OCI-LY3 (cell line): ENCODE measurements at regions not wholly inside any gene's neighbourhood (a gene's known extent, or its start where the extent isn't known, plus 50 kb on each side); places are given as distances from the start of the nearest gene placed in this dataset.

Experiments used
- H2AFZ ChIP-seq: fragments of 200-600, 300-600 bp; shearing (Covaris generic); 2 replicates; pipeline ENCODE4 v1.6.0; 2014; ENCODE audit warnings: antibody characterized with exemption, low read depth, low read length
- H3K27ac ChIP-seq: fragments of 200-600, 300-600 bp; sonication (generic); 2 replicates; pipeline ENCODE4 v1.5.1; 2014; ENCODE audit warnings: mild to moderate bottlenecking, low read length, moderate library complexity, mixed read lengths
- H3K27me3 ChIP-seq: fragments of 200-600, 300-600 bp; sonication (generic); 2 replicates; pipeline ENCODE4 v1.6.1; 2014; ENCODE audit warnings: low read depth, low read length, mixed read lengths
- H3K36me3 ChIP-seq: fragments of 200-600, 300-600 bp; sonication (generic); replicated peaks from 2 replicates; pipeline ENCODE3; 2014; ENCODE audit warnings: low read depth, low read length, mixed read lengths
- H3K4me1 ChIP-seq: fragments of 300-600, 200-600 bp; sonication (generic); 2 replicates; pipeline ENCODE4 v1.6.1; 2014; ENCODE audit warnings: low read length, mixed read lengths
- H3K4me2 ChIP-seq: fragments of 200-600, 300-600 bp; sonication (generic); 2 replicates; pipeline ENCODE4 v1.6.1; 2014; ENCODE audit warnings: low read length, mixed read lengths
- H3K4me3 ChIP-seq: fragments of 300-600, 200-600 bp; sonication (generic); 2 replicates; pipeline ENCODE4 v1.5.1; 2014; ENCODE audit warnings: antibody characterized with exemption, mild to moderate bottlenecking, low read length, moderate library complexity
- H3K79me2 ChIP-seq: fragments of 300-600, 200-600 bp; shearing (Covaris generic); 2 replicates; pipeline ENCODE4 v1.6.1; 2014; ENCODE audit warnings: mild to moderate bottlenecking, low read length, mixed read lengths
- H3K9ac ChIP-seq: fragments of 300-600, 200-600 bp; shearing (Covaris generic); 2 replicates; pipeline ENCODE4 v1.6.0; 2014; ENCODE audit warnings: mild to moderate bottlenecking, low read length, moderate library complexity
- H3K9me3 ChIP-seq: fragments of 200-600, 300-600 bp; shearing (Covaris generic); 2 replicates; pipeline ENCODE4 v1.6.1; 2014; ENCODE audit warnings: low read length, mixed read lengths; ENCODE audit not compliant: insufficient read depth
- H4K20me1 ChIP-seq: fragments of 200-600, 300-600 bp; sonication (generic); 2 replicates; pipeline ENCODE4 v1.6.1; 2016; ENCODE audit warnings: low read length, mixed read lengths; ENCODE audit not compliant: insufficient read depth
- EZH2phosphoT487 ChIP-seq: fragments of 200-600 bp; shearing (Covaris generic); IDR thresholded peaks from 2 replicates; pipeline ENCODE4 v1.6.1; 2018; ENCODE audit warnings: antibody characterized with exemption, mixed run types, low read depth
- TF ChIP-seq, protein P1 (sequence below): fragments of 200-600, 300-600 bp; sonication (generic); IDR thresholded peaks from 2 replicates; pipeline ENCODE4 v1.5.1; 2014; ENCODE audit warnings: antibody characterized with exemption, low read length, low read depth

GRCh38 chrX:131801911-131802310 lies 221.2 kb upstream of the STK26 start:
- no peaks in the 10 kb centered on the region for H3K9me3 ChIP-seq
- no peak for TF ChIP-seq EZH2phosphoT487
- TF ChIP-seq, protein P1, sequence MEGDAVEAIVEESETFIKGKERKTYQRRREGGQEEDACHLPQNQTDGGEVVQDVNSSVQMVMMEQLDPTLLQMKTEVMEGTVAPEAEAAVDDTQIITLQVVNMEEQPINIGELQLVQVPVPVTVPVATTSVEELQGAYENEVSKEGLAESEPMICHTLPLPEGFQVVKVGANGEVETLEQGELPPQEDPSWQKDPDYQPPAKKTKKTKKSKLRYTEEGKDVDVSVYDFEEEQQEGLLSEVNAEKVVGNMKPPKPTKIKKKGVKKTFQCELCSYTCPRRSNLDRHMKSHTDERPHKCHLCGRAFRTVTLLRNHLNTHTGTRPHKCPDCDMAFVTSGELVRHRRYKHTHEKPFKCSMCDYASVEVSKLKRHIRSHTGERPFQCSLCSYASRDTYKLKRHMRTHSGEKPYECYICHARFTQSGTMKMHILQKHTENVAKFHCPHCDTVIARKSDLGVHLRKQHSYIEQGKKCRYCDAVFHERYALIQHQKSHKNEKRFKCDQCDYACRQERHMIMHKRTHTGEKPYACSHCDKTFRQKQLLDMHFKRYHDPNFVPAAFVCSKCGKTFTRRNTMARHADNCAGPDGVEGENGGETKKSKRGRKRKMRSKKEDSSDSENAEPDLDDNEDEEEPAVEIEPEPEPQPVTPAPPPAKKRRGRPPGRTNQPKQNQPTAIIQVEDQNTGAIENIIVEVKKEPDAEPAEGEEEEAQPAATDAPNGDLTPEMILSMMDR, result no peak
- no peak overlapping the region for H3K4me3 ChIP-seq
- peak overlapping the region; percentile 87 for H2AFZ ChIP-seq
- peaks cover 21% of the 10 kb centered on the region for H3K4me1 ChIP-seq
- no peaks in the 10 kb centered on the region for H3K27me3 ChIP-seq
- no peak overlapping the region for H3K9ac ChIP-seq
- H3K36me3 ChIP-seq, result no peaks in the 10 kb centered on the region
- no peaks in the 10 kb centered on the region for H3K79me2 ChIP-seq
- peak overlapping the region; percentile 51; the same call in 1 of the 2 replicates for H3K27ac ChIP-seq
- peak overlapping the region; percentile 77; the same call in 1 of the 2 replicates for H3K4me2 ChIP-seq
- H4K20me1 ChIP-seq, result no peaks in the 10 kb centered on the region

GRCh38 chrX:131802836-131803626 lies 220.1 kb upstream of the STK26 start:
- H3K4me1 ChIP-seq, result peaks cover 21% of the 10 kb centered on the region
- peak overlapping the region; percentile 77 for H3K4me2 ChIP-seq
- H3K79me2 ChIP-seq, result no peaks in the 10 kb centered on the region
- H3K36me3 ChIP-seq, result no peaks in the 10 kb centered on the region
- H3K27me3 ChIP-seq, result no peaks in the 10 kb centered on the region
- no peak for TF ChIP-seq EZH2phosphoT487
- TF ChIP-seq, protein P1, result peak; percentile 73
- no peaks in the 10 kb centered on the region for H4K20me1 ChIP-seq
- H3K27ac ChIP-seq, result peak overlapping the region; percentile 51
- peak overlapping the region; percentile 70 for H3K9ac ChIP-seq
- H2AFZ ChIP-seq, result peak overlapping the region; percentile 87
- H3K9me3 ChIP-seq, result no peaks in the 10 kb centered on the region
- H3K4me3 ChIP-seq, result peak overlapping the region; percentile 76

DNA sequence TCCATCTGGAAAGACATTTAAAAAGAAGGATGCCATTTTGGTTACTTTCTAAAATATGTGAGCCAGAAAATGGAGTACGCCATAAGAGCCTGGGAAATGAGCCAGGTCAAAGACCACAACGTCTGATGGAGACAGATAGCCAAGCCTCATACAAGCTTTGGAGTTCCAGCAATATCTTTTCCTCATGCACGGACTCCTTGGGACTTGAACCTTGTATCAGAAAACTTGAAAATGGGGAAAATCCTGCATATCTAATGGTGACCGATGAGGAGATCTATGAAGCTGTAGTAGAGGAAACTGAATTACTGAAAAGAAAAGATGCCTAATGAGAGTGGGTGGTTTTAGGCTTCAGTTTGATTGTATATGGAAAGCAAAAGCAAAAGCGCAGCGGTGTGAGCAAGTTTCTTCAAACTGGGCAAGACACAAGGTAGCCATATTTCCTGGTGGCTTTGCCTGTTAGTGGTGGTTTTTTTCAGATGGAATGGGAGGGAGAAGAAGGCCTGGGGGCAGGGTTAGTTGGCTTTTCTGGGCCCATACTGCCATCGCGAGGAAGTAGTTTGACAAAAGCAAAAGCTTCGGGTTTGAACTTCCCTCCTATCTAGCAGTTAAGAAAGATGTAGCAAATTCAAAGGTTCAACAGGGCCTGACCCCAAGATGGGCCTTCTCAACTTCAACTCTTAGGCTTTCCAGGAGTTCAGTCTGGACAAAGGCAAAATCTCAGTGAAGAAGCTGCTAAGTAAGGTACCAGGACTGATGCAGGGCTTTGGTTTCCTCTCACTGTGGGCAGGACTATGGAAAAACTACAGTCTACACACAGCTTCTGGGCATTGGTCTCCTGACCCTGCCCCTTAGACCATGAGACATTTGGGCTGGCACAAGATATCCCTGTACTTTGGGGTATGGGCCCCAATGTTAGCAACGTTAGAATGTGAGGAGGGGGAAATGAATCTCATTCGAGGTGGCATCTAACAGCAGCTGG lies 210.0 kb upstream of the STK26 start:
- Histone ChIP-seq H2AFZ (peak overlapping the region; percentile 71), H3K9ac (peak overlapping the region; percentile 48)

More for the DNA sequence above, 210.0 kb upstream of the STK26 start:
- Histone ChIP-seq H3K79me2 (no peaks in the 10 kb centered on the region), H3K9me3 (no peaks in the 10 kb centered on the region), H3K27ac (peak overlapping the region; percentile 79), H4K20me1 (no peaks in the 10 kb centered on the region), H3K36me3 (no peaks in the 10 kb centered on the region), H3K4me1 (peaks cover 25% of the 10 kb centered on the region), H3K4me3 (peak overlapping the region; percentile 75), H3K27me3 (no peaks in the 10 kb centered on the region), H3K4me2 (peak overlapping the region; percentile 70)
- TF ChIP-seq EZH2phosphoT487, result no peak
- TF ChIP-seq, protein P1, result peak; percentile 57
